ENCODE measurements at regions not wholly inside any gene's neighbourhood (a gene's known extent, or its start where the extent isn't known, plus 50 kb on each side); places are given as distances from the start of the nearest gene placed in this dataset.
A peak's percentile ranks its signal among the peaks of the same experiment; 100 is the strongest.

GRCh38 chr7:125670926-125671572 lies 741.4 kb upstream of the POT1 start:
- no peak for TF ChIP-seq TARDBP (IDR thresholded peaks at IDR 0.05)
- TF ChIP-seq PKNOX1 (IDR thresholded peaks at IDR 0.05), result no peak
- TF ChIP-seq FOXK2 (IDR thresholded peaks at IDR 0.05), result no peak
- no peak for TF ChIP-seq ZNF384 (IDR thresholded peaks at IDR 0.05)
- TF ChIP-seq CTBP1 (IDR thresholded peaks at IDR 0.05; ENCODE audit: borderline replicate concordance), result no peak
- no peak for TF ChIP-seq FOXA1 (IDR thresholded peaks at IDR 0.05)
- TF ChIP-seq FOXM1 (IDR thresholded peaks at IDR 0.05; ENCODE audit: borderline replicate concordance), result no peak
- TF ChIP-seq L3MBTL2 (conservative IDR thresholded peaks at IDR 0.05), result no peak
- TF ChIP-seq HDGF (IDR thresholded peaks at IDR 0.05; ENCODE audit: borderline replicate concordance), result no peak
- no peak for TF ChIP-seq NFRKB (IDR thresholded peaks at IDR 0.05)
- no peak for TF ChIP-seq LEF1 (IDR thresholded peaks at IDR 0.05; ENCODE audit: borderline replicate concordance)
- TF ChIP-seq ELF4 (IDR thresholded peaks at IDR 0.05), result no peak
- no peak for TF ChIP-seq ARNT (IDR thresholded peaks at IDR 0.05)
- TF ChIP-seq SUZ12 (IDR thresholded peaks at IDR 0.05), result no peak
- TF ChIP-seq BHLHE40 (IDR thresholded peaks at IDR 0.05; ENCODE audit: borderline replicate concordance), result no peak
- TF ChIP-seq SP1 (IDR thresholded peaks at IDR 0.05), result no peak
- CTCF ChIA-PET, result interaction anchor here (0.6 kb wide), 1 partner anchor 611 kb away, joined by 3 read pairs; no protein-coding TSS in a partner anchor
- peak; percentile 14 for DNase-seq (ENCODE audit: extremely low spot score)
- POLR2A ChIA-PET, result no interaction called here

GRCh38 chr7:125668321-125668993 lies 738.8 kb upstream of the POT1 start:
- CTCF ChIA-PET, result no interaction called here
- no peak for TF ChIP-seq PKNOX1 (IDR thresholded peaks at IDR 0.05)
- TF ChIP-seq FOXM1 (IDR thresholded peaks at IDR 0.05; ENCODE audit: borderline replicate concordance), result no peak
- TF ChIP-seq NFRKB (IDR thresholded peaks at IDR 0.05), result no peak
- TF ChIP-seq HDGF (IDR thresholded peaks at IDR 0.05; ENCODE audit: borderline replicate concordance), result no peak
- TF ChIP-seq TARDBP (IDR thresholded peaks at IDR 0.05), result no peak
- no peak for TF ChIP-seq ELF4 (IDR thresholded peaks at IDR 0.05)
- no peak for TF ChIP-seq FOXK2 (IDR thresholded peaks at IDR 0.05)
- TF ChIP-seq LEF1 (IDR thresholded peaks at IDR 0.05; ENCODE audit: borderline replicate concordance), result no peak
- no peak for TF ChIP-seq FOXA1 (IDR thresholded peaks at IDR 0.05)
- no peak for TF ChIP-seq L3MBTL2 (conservative IDR thresholded peaks at IDR 0.05)
- no peak for TF ChIP-seq BHLHE40 (IDR thresholded peaks at IDR 0.05; ENCODE audit: borderline replicate concordance)
- TF ChIP-seq SUZ12 (IDR thresholded peaks at IDR 0.05), result no peak

GRCh38 chr7:125664625-125665024 lies 735.0 kb upstream of the POT1 start:
- ChIA-PET CTCF (no interaction called here), POLR2A (no interaction called here)
- DNase-seq (ENCODE audit: extremely low spot score), result no peak
- TF ChIP-seq HDGF (IDR thresholded peaks at IDR 0.05; ENCODE audit: borderline replicate concordance), result no peak
- no peak for TF ChIP-seq PKNOX1 (IDR thresholded peaks at IDR 0.05)
- no peak for TF ChIP-seq NFRKB (IDR thresholded peaks at IDR 0.05)
- no peak for TF ChIP-seq FOXM1 (IDR thresholded peaks at IDR 0.05; ENCODE audit: borderline replicate concordance)
- no peak for TF ChIP-seq CTBP1 (IDR thresholded peaks at IDR 0.05; ENCODE audit: borderline replicate concordance)
- no peak for TF ChIP-seq ZNF384 (IDR thresholded peaks at IDR 0.05)
- TF ChIP-seq BHLHE40 (IDR thresholded peaks at IDR 0.05; ENCODE audit: borderline replicate concordance), result no peak
- no peak for TF ChIP-seq ARNT (IDR thresholded peaks at IDR 0.05)
- TF ChIP-seq ELF4 (IDR thresholded peaks at IDR 0.05), result no peak
- no peak for TF ChIP-seq FOXA1 (IDR thresholded peaks at IDR 0.05)
- no peak for TF ChIP-seq FOXK2 (IDR thresholded peaks at IDR 0.05)

More at GRCh38 chr7:125668321-125668993, 738.8 kb upstream of the POT1 start:
- DNase-seq (ENCODE audit: extremely low spot score), result no peak
- POLR2A ChIA-PET, result no interaction called here

GRCh38 chr7:125663961-125664360 lies 734.3 kb upstream of the POT1 start:
- TF ChIP-seq ELF4 (IDR thresholded peaks at IDR 0.05), result no peak
- TF ChIP-seq NFRKB (IDR thresholded peaks at IDR 0.05), result no peak
- no peak for TF ChIP-seq L3MBTL2 (conservative IDR thresholded peaks at IDR 0.05)
- TF ChIP-seq BHLHE40 (IDR thresholded peaks at IDR 0.05; ENCODE audit: borderline replicate concordance), result no peak
- no peak for TF ChIP-seq SP1 (IDR thresholded peaks at IDR 0.05)
- no peak for TF ChIP-seq ZNF384 (IDR thresholded peaks at IDR 0.05)
- TF ChIP-seq ARNT (IDR thresholded peaks at IDR 0.05), result no peak
- TF ChIP-seq FOXK2 (IDR thresholded peaks at IDR 0.05), result no peak
- TF ChIP-seq CTBP1 (IDR thresholded peaks at IDR 0.05; ENCODE audit: borderline replicate concordance), result no peak
- TF ChIP-seq TARDBP (IDR thresholded peaks at IDR 0.05), result no peak
- TF ChIP-seq PKNOX1 (IDR thresholded peaks at IDR 0.05), result no peak
- TF ChIP-seq SUZ12 (IDR thresholded peaks at IDR 0.05), result no peak
- TF ChIP-seq HDGF (IDR thresholded peaks at IDR 0.05; ENCODE audit: borderline replicate concordance), result no peak
- no peak for TF ChIP-seq LEF1 (IDR thresholded peaks at IDR 0.05; ENCODE audit: borderline replicate concordance)
- no peak for TF ChIP-seq FOXA1 (IDR thresholded peaks at IDR 0.05)
- TF ChIP-seq FOXM1 (IDR thresholded peaks at IDR 0.05; ENCODE audit: borderline replicate concordance), result no peak

GRCh38 chr7:125661677-125662076 lies 732.1 kb upstream of the POT1 start:
- TF ChIP-seq L3MBTL2 (conservative IDR thresholded peaks at IDR 0.05) (no peak), HDGF (IDR thresholded peaks at IDR 0.05; ENCODE audit: borderline replicate concordance) (no peak), SP1 (IDR thresholded peaks at IDR 0.05) (no peak), PKNOX1 (IDR thresholded peaks at IDR 0.05) (no peak), NFRKB (IDR thresholded peaks at IDR 0.05) (no peak), TARDBP (IDR thresholded peaks at IDR 0.05) (no peak), ELF4 (IDR thresholded peaks at IDR 0.05) (no peak), FOXM1 (IDR thresholded peaks at IDR 0.05; ENCODE audit: borderline replicate concordance) (no peak), ARNT (IDR thresholded peaks at IDR 0.05) (no peak), FOXK2 (IDR thresholded peaks at IDR 0.05) (no peak), BHLHE40 (IDR thresholded peaks at IDR 0.05; ENCODE audit: borderline replicate concordance) (no peak), CTBP1 (IDR thresholded peaks at IDR 0.05; ENCODE audit: borderline replicate concordance) (no peak), SUZ12 (IDR thresholded peaks at IDR 0.05) (no peak), FOXA1 (IDR thresholded peaks at IDR 0.05) (no peak), LEF1 (IDR thresholded peaks at IDR 0.05; ENCODE audit: borderline replicate concordance) (no peak), ZNF384 (IDR thresholded peaks at IDR 0.05) (no peak)
- CTCF ChIA-PET, result no interaction called here
- POLR2A ChIA-PET, result no interaction called here
- no peak for DNase-seq (ENCODE audit: extremely low spot score)

More at GRCh38 chr7:125663961-125664360, 734.3 kb upstream of the POT1 start:
- ChIA-PET POLR2A (no interaction called here), CTCF (no interaction called here)
- DNase-seq (ENCODE audit: extremely low spot score), result no peak

Data from HEK293T (cell line).